ENCODE measurements at regions not wholly inside any gene's neighbourhood (a gene's known extent, or its start where the extent isn't known, plus 50 kb on each side); places are given as distances from the start of the nearest gene placed in this dataset.

GRCh38 chr7:41261080-41261479, 441.8 kb downstream of the INHBA start:
- Histone ChIP-seq H2BK15ac (ENCODE audit: low read length) (no peak overlapping the region), H4K8ac (ENCODE audit: extremely low read depth, insufficient read depth, low read length) (no peak overlapping the region), H2AFZ (ENCODE audit: low read length) (no peak overlapping the region), H2AK5ac (ENCODE audit: low read depth, low read length) (no peak overlapping the region), H3K56ac (replicated peaks; ENCODE audit: insufficient read length, low read depth, low read length) (no peak overlapping the region), H3K9me3 (ENCODE audit: insufficient read depth in 2 of 2, low read depth in 1 of 2, low read length in 1 of 2) (no peaks in the 10 kb centered on the region), H3K4ac (replicated peaks; ENCODE audit: insufficient read length, low read depth, low read length) (no peak overlapping the region), H4K5ac (ENCODE audit: insufficient read length, low read depth, low read length) (no peak overlapping the region), H3K23ac (ENCODE audit: insufficient read length) (no peak overlapping the region), H2BK12ac (ENCODE audit: low read depth, low read length) (no peak overlapping the region), H3K27me3 (replicated peaks in 1 of 4; ENCODE audit: control insufficient read depth in 3 of 4, extremely low read depth in 1 of 4, insufficient read depth in 3 of 4, low read length in 3 of 4) (no peaks in the 10 kb centered on the region), H3K27ac (ENCODE audit: low read depth, low read length) (no peak overlapping the region), H2BK5ac (ENCODE audit: low read depth, low read length) (no peak overlapping the region), H3K14ac (ENCODE audit: insufficient read length) (no peak overlapping the region), H3K36me3 (ENCODE audit: control insufficient read depth in 2 of 4, insufficient read depth in 4 of 4, low read length in 3 of 4) (no peaks in the 10 kb centered on the region), H2BK20ac (ENCODE audit: low read length) (no peak overlapping the region), H3K23me2 (ENCODE audit: low read depth, low read length) (no peaks in the 10 kb centered on the region; the same call in 1 of the 2 replicates), H3K4me1 (replicated peaks in 1 of 4; ENCODE audit: control insufficient read depth in 3 of 4, insufficient read depth in 4 of 4, low read length in 3 of 4) (no peaks in the 10 kb centered on the region), H2BK120ac (replicated peaks; ENCODE audit: low read depth, low read length) (no peak overlapping the region), H3K9ac (replicated peaks in 1 of 4; ENCODE audit: extremely low read depth in 1 of 4, low read depth in 3 of 4, low read length in 3 of 4) (no peak overlapping the region), H4K20me1 (replicated peaks in 1 of 2; ENCODE audit: control insufficient read depth in 1 of 2, insufficient read depth in 2 of 2, low read length in 2 of 2) (no peaks in the 10 kb centered on the region), H3K4me3 (ENCODE audit: extremely low read depth in 1 of 4, insufficient read depth in 2 of 4, low read depth in 3 of 4, low read length in 4 of 4) (no peak overlapping the region), H3K79me2 (ENCODE audit: control insufficient read depth in 1 of 2, insufficient read depth in 2 of 2, low read length in 2 of 2) (no peaks in the 10 kb centered on the region), H4K91ac (replicated peaks; ENCODE audit: insufficient read length, low read length) (no peak overlapping the region), H3K4me2 (ENCODE audit: insufficient read depth in 1 of 2, low read depth in 2 of 2, low read length in 2 of 2) (no peak overlapping the region), H3K79me1 (ENCODE audit: low read depth, low read length) (no peaks in the 10 kb centered on the region), H3K18ac (ENCODE audit: extremely low read depth, low read length) (no peak overlapping the region)
- CTCF ChIA-PET (ENCODE audit: partially characterized antibody): no interaction called here
- 90% methylated on average over 4 of the region's 4 CpGs; no CpG with 5 or more reads in 1 of the 2 experiments for WGBS, 2 experiments (ENCODE audit: extremely low coverage in 1 of 2, insufficient coverage in 1 of 2, insufficient read length in 1 of 2, insufficient replicate concordance in 2 of 2, low coverage in 1 of 2, low lambda C conversion rate in 2 of 2, missing lambda C conversion rate in 1 of 2)
- POLR2A ChIA-PET (ENCODE audit: partially characterized antibody): no interaction called here
- no peak for TF ChIP-seq BACH1 (IDR thresholded peaks at IDR 0.05; ENCODE audit: low read length)
- TF ChIP-seq BRCA1 (IDR thresholded peaks at IDR 0.05; ENCODE audit: low read depth, low read length): no peak
- TF ChIP-seq RNF2 (IDR thresholded peaks at IDR 0.05; ENCODE audit: borderline replicate concordance, low read depth, low read length, missing control alignments, poor library complexity, severe bottlenecking): no peak
- no peak for TF ChIP-seq SIX5 (IDR thresholded peaks at IDR 0.05; ENCODE audit: low read depth, low read length)
- TF ChIP-seq JUND (IDR thresholded peaks at IDR 0.05; ENCODE audit: low read length): no peak
- no peak for TF ChIP-seq ZNF274 (IDR thresholded peaks at IDR 0.05; ENCODE audit: borderline replicate concordance, extremely low read depth, low read length)
- no peak for TF ChIP-seq CTCF (IDR thresholded peaks at IDR 0.05; ENCODE audit: control extremely low read depth in 1 of 3, insufficient read depth in 1 of 3, low read depth in 1 of 3, low read length in 3 of 3)
- TF ChIP-seq SAP30 (IDR thresholded peaks at IDR 0.05; ENCODE audit: insufficient read depth, insufficient replicate concordance, low read length): no peak
- no peak for FAIRE-seq
- DNase-seq (ENCODE audit: low read depth in 1 of 2, low spot score in 2 of 2): no peak
